ENCODE measurements at regions not wholly inside any gene's neighbourhood (a gene's known extent, or its start where the extent isn't known, plus 50 kb on each side); places are given as distances from the start of the nearest gene placed in this dataset.

- intact Hi-C loops (cut with DNase I; ENCODE audit: low total_unique reads) (no loop called here), in situ Hi-C loops (cut with MboI; ENCODE audit: low pct_ligation_motif_present in 1 of 4, low pct_unique_long_range_greater_than_20kb in 1 of 4, low sequenced_read_pairs in 3 of 4) (no loop called here)
- Histone ChIP-seq H3K36me3 (no peaks in the 10 kb centered on the region), H3K27ac (no peak overlapping the region), H3K27me3 (no peaks in the 10 kb centered on the region), H3K4me3 (no peak overlapping the region), H3K9me3 (no peaks in the 10 kb centered on the region), H3K4me1 (no peaks in the 10 kb centered on the region)
- no peak for TF ChIP-seq EP300 (IDR thresholded peaks at IDR 0.05; ENCODE audit: low read depth)
- no peak for TF ChIP-seq CTCF (IDR thresholded peaks at IDR 0.05)
- TF ChIP-seq POLR2AphosphoS5 (IDR thresholded peaks at IDR 0.05), result no peak
- TF ChIP-seq POLR2A (IDR thresholded peaks at IDR 0.05), result no peak
- DNase-seq, result no peak
Measured at GRCh38 chr21:27139526-27139925, 172.6 kb upstream of the ADAMTS5 start.

GRCh38 chr21:27134516-27134915, 167.6 kb upstream of the ADAMTS5 start:
- Histone ChIP-seq H3K4me3 (no peak overlapping the region), H3K27ac (no peak overlapping the region), H3K4me1 (no peaks in the 10 kb centered on the region), H3K36me3 (no peaks in the 10 kb centered on the region), H3K9me3 (no peaks in the 10 kb centered on the region), H3K27me3 (no peaks in the 10 kb centered on the region)
- no peak for DNase-seq
- TF ChIP-seq CTCF (IDR thresholded peaks at IDR 0.05), result no peak
- no peak for TF ChIP-seq POLR2AphosphoS5 (IDR thresholded peaks at IDR 0.05)
- TF ChIP-seq EP300 (IDR thresholded peaks at IDR 0.05; ENCODE audit: low read depth), result no peak
- no peak for TF ChIP-seq POLR2A (IDR thresholded peaks at IDR 0.05)
- WGBS, 2 donors (ENCODE audit: low coverage in 1 of 2), result 25 to 29% methylated on average over 1 of the region's 1 CpG
- intact Hi-C loops (cut with DNase I; ENCODE audit: low total_unique reads) (no loop called here), in situ Hi-C loops (cut with MboI; ENCODE audit: low pct_ligation_motif_present in 1 of 4, low pct_unique_long_range_greater_than_20kb in 1 of 4, low sequenced_read_pairs in 3 of 4) (no loop called here)

- in situ Hi-C loops (cut with MboI; ENCODE audit: low pct_ligation_motif_present in 1 of 4, low pct_unique_long_range_greater_than_20kb in 1 of 4, low sequenced_read_pairs in 3 of 4), result no loop called here
- TF ChIP-seq EP300 (IDR thresholded peaks at IDR 0.05; ENCODE audit: low read depth) (no peak), CTCF (IDR thresholded peaks at IDR 0.05) (no peak), POLR2AphosphoS5 (IDR thresholded peaks at IDR 0.05) (no peak), POLR2A (IDR thresholded peaks at IDR 0.05) (no peak)
- no peaks in the 10 kb centered on the region for H3K36me3 ChIP-seq
- H3K27ac ChIP-seq, result no peak overlapping the region
- H3K9me3 ChIP-seq, result no peaks in the 10 kb centered on the region
- no peak overlapping the region for H3K4me3 ChIP-seq
- DNase-seq, result no peak
- no peaks in the 10 kb centered on the region for H3K27me3 ChIP-seq
- no peaks in the 10 kb centered on the region for H3K4me1 ChIP-seq
- WGBS, 2 donors (ENCODE audit: low coverage in 1 of 2), result 66 to 89% methylated on average over 2 of the region's 2 CpGs
- intact Hi-C loops (cut with DNase I; ENCODE audit: low total_unique reads), result no loop called here
Measured at GRCh38 chr21:27132266-27132665, 165.4 kb upstream of the ADAMTS5 start.

- H3K27ac ChIP-seq, result no peak overlapping the region
- DNase-seq, result no peak
- intact Hi-C loops (cut with DNase I; ENCODE audit: low total_unique reads), result no loop called here
- no peaks in the 10 kb centered on the region for H3K9me3 ChIP-seq
- H3K4me1 ChIP-seq, result no peaks in the 10 kb centered on the region
- no peaks in the 10 kb centered on the region for H3K27me3 ChIP-seq
- 80 to 92% methylated on average over 3 of the region's 3 CpGs for WGBS, 2 donors (ENCODE audit: low coverage in 1 of 2)
- H3K4me3 ChIP-seq, result no peak overlapping the region
- TF ChIP-seq EP300 (IDR thresholded peaks at IDR 0.05; ENCODE audit: low read depth) (no peak), POLR2A (IDR thresholded peaks at IDR 0.05) (no peak), CTCF (IDR thresholded peaks at IDR 0.05) (no peak), POLR2AphosphoS5 (IDR thresholded peaks at IDR 0.05) (no peak)
- in situ Hi-C loops (cut with MboI; ENCODE audit: low pct_ligation_motif_present in 1 of 4, low pct_unique_long_range_greater_than_20kb in 1 of 4, low sequenced_read_pairs in 3 of 4), result no loop called here
- H3K36me3 ChIP-seq, result no peaks in the 10 kb centered on the region
Measured at GRCh38 chr21:27130154-27130553, 163.3 kb upstream of the ADAMTS5 start.

Measured in transverse colon (tissue), 4 donors.